Omental fat pad (tissue), 3 donors: ENCODE measurements at regions not wholly inside any gene's neighbourhood (a gene's known extent, or its start where the extent isn't known, plus 50 kb on each side); places are given as distances from the start of the nearest gene placed in this dataset.

Source experiments
- ATAC-seq: fragments of 150-250 bp; one replicate; pipeline ENCODE4 v1.9.1; 2016; ENCODE audit warnings: mild to moderate bottlenecking, moderate library complexity; ENCODE audit not compliant: low FRiP score
- DNase-seq: peaks from one replicate; pipeline ENCODE4 v3.0.0-alpha.2; 2019; ENCODE audit warnings: low spot score
- CTCF ChIP-seq, 3 donors: fragments of 450-650 bp; IDR thresholded peaks; one replicate each; pipeline ENCODE4 v1.5.1; 2016 to 2017; ENCODE audit warnings: antibody characterized with exemption in 3 of 3, mild to moderate bottlenecking in 3 of 3, moderate library complexity in 2 of 3

GRCh38 chr19:31574251-31574973 is 225.2 kb upstream of the TSHZ3 start:
- no peak for TF ChIP-seq CTCF (IDR thresholded peaks at IDR 0.05)
- DNase-seq (no peak), ATAC-seq (no peak)

GRCh38 chr19:31575846-31576335 is 226.7 kb upstream of the TSHZ3 start:
- ATAC-seq (no peak), DNase-seq (no peak)
- no peak for TF ChIP-seq CTCF (IDR thresholded peaks at IDR 0.05)

GRCh38 chr19:31578326-31578725 is 229.1 kb upstream of the TSHZ3 start:
- DNase-seq: no peak
- ATAC-seq: no peak
- TF ChIP-seq CTCF (IDR thresholded peaks at IDR 0.05): no peak

GRCh38 chr19:31583148-31583547 is 233.9 kb upstream of the TSHZ3 start:
- TF ChIP-seq CTCF (IDR thresholded peaks at IDR 0.05): no peak
- ATAC-seq: no peak
- DNase-seq: no peak

- ATAC-seq: no peak
- TF ChIP-seq CTCF (IDR thresholded peaks at IDR 0.05): no peak
- no peak for DNase-seq
Observed at GRCh38 chr19:31586282-31586681, 237.0 kb upstream of the TSHZ3 start.

GRCh38 chr19:31589109-31589508 is 239.9 kb upstream of the TSHZ3 start:
- DNase-seq (no peak), ATAC-seq (no peak)
- TF ChIP-seq CTCF (IDR thresholded peaks at IDR 0.05): no peak

GRCh38 chr19:31591258-31591657 is 242.0 kb upstream of the TSHZ3 start:
- no peak for TF ChIP-seq CTCF (IDR thresholded peaks at IDR 0.05)
- no peak for DNase-seq
- ATAC-seq: no peak
